GM21528 (cell line): ENCODE measurements at regions not wholly inside any gene's neighbourhood (a gene's known extent, or its start where the extent isn't known, plus 50 kb on each side); places are given as distances from the start of the nearest gene placed in this dataset.
A peak's percentile ranks its signal among the peaks of the same experiment; 100 is the strongest.

Experiments
- ATAC-seq: cut with Tn5 transposase; IDR thresholded peaks from one replicate; pipeline ENCODE4 v1.9.1; 2021; ENCODE audit warnings: mild to moderate bottlenecking, moderate library complexity; ENCODE audit not compliant: unreplicated experiment, low FRiP score

DNA sequence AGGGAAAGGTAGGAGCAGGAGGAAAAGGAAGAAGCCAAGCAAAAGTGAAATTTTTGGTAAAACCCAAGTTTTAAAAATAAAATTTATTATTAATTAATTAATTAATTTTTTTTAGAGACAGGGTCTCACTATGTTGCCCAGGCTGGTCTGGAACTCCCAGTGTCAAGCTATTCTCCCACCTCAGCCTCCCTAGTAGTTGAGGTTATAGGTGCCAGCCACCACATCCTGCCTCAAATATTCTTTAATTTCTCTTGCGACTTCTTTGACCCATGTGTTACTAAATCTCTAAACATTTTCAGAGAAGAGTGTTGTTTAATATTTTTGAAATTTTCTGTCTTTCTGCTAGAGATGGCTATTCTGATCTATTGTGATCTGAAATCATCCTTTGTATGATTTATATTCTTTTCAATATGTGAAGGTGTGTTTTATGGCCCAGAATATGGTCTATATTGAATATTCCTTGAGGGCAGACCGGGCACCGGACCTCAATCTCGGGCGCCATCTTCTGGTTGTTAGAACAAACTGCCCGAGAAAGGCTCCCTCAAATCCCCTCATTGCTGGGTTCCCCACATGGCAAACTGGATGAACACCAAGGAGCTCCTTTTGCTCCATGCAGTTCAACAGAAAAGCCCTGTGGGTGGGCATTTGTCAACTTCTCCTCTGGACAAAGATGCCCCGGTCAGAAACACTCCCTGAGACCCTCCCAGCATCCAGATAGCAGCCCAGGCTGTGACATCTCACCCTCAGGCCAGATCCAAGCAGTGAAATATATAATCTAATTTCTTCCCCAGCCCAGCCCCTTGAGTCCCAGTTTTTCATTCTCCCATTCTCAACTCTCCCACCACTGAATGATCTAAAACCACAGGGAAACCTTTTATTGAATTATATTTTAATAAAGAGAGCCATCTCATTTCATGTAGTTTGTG is 110.5 kb downstream of the ASCL4 start:
- ATAC-seq, result no peak

DNA sequence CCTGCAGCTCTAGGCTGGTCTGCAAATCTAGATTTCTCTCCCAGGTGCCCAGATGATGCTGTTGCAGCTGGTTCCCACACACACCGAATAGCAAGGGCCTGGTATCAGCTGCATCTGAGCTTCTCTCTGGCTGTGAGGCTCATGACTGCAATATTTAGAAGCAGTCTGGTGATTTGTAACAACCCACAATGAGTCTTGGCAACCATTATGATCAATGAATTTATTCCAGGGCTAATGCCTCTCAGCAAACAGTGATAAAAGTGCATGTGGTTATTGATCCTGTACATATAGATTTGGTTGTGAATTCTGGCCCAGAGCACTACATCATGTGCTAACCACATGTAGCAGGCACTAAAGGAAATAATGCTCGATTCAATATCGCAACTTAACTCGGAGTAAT is 114.3 kb downstream of the ASCL4 start:
- no peak for ATAC-seq

DNA sequence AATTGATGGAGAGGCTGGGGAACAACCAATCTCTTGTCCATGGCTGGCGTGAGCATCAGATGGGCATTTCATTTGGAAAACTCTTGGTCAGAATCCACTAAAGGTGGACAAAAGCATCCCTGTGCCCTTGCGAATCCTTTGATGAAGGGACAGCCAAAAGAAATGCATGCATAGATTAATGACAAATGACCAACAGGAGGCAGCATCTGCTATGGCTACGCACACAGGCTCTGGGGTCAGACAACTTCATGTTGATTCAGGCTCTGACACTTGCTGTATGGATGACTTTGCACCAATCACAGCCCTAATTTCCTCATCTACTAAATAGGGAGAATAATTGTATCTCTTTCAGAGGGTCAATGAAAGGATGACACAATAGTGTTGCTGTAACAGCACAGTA is 117.5 kb downstream of the ASCL4 start:
- ATAC-seq, result no peak

DNA sequence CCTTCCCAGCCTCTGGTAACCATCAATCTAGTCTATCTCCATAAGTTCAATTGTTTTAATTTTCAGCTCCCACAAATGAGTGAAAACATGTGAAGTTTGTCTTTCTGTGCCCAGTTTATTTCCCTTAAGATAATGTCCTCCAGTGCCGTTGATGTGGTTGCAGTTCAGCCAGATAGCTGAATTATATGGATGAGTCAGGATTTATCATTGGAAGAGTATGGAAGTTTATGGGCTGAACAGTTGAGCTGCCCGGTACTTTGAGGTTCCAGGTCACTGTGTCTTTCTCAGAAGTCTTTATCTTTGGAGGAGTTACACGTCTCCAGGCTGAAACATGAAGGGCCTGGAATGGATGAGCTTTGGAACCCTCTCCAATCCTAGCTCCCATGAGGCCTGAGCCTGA is 120.1 kb downstream of the ASCL4 start:
- ATAC-seq, result no peak

DNA sequence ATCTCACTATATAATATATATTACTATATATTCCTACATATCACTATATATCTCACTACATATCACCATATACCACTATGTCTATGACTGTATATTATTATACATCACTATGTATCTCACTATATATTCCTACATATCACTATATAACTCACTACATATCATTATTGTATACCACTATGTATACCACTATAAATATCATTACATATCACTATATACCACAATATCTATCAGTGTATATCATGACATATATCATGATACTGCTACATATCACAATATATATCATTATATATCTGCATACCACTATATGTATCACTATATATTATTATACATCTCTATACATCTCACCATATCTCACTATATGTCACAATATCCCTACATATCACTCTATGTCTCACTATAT is 121.5 kb downstream of the ASCL4 start:
- no peak for ATAC-seq

DNA sequence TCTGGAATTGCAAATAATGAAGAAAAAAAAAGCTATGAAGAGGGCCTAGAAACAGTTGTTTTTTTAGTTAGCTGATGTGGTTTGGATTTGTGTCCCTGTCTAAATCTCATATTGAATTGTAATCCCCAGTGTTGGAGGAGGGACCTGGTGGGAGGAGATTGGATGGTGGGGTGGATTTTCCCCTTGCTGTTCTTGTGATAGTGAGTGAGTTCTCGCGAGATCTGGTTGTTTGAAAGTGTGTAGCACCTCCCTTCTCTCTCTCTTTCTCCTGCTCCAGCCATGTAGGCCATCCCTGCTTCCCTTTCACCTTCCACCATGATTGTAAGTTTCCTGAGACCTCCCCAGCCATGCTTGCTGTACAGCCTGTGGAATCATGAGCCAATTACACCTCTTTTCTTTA is 126.1 kb downstream of the ASCL4 start:
- no peak for ATAC-seq

DNA sequence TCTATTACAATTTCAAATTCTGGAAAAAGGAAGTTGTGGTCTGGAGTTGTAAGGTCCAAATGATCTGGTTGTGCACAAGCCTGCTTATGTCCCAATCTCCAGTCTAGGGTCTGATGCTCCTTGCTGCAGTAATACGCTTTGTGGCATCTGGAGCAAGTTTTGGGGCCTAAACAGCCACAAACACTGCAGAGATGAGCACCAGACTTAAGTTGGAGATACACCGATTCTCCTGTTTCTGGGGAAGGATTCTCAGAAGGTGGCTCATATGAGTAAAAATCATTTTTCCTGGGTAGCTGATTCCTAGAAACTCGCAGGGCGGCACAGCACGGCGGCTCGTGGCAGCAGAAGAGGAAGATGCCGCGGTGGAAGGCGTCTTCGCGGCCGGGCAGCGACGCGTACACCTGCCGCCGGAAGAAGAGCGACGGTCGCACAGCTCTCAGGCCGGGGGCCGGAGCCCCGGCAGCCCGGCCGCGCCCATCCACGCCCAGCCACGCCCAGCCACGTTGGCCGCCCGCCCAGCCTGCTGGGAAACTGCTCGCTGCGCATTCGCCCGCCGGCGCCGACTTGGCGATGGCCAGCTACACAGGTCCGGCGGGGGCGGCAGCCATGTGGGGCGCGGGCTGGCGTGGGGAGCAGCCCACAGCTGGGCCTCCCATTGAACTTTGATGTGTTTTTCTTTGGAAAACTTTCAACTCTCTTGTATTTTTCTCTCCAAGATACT is 129.0 kb downstream of the ASCL4 start:
- ATAC-seq, result peak; percentile 88

DNA sequence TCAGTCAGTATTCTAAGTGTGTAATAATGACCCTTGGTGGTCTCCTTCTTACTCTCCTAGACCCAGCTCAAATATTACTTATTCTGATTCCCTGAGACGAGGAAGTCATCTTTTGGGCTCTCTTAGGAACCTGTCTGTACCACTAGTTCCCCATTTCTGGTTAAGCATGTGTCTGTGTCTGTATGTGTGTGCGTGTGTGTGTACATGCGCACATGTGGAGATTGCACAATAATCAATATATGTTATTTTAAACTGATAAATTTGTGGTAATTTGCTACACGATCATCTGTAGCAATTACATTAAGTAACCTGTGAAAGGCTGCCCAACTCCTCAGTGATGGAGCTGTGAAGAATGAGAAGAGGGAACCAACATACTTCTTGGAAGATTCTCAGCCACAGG is 132.2 kb downstream of the ASCL4 start:
- no peak for ATAC-seq

DNA sequence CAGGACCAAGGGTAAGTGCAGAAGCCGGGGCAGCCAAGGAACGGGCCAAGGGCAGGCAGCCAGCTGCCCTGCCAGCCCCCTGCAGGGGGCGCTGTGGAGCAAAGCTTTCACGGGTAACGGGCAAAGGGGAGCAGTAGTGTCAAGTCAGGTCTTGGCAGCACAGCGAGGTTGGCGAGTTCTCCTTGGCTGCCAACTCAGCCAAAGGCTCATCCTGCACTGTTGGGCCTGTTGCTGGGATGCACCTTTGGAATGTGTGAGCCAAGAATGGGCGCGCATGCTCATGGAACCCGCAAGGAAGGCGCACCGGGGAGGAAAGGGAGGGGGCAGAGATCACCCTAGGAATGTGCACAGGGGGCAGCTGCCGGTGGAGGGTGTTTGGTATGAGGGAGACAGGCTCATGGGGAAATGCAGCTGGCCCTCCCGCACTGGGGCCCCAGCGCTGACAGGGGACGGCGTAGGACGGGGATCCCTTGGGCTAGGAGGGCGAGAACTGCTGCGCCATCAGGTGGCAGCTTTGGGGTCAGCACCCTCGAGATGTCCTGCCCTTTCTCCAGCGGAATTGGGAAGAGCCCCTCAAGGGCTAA is 138.0 kb downstream of the ASCL4 start:
- ATAC-seq, result peak; percentile 61

DNA sequence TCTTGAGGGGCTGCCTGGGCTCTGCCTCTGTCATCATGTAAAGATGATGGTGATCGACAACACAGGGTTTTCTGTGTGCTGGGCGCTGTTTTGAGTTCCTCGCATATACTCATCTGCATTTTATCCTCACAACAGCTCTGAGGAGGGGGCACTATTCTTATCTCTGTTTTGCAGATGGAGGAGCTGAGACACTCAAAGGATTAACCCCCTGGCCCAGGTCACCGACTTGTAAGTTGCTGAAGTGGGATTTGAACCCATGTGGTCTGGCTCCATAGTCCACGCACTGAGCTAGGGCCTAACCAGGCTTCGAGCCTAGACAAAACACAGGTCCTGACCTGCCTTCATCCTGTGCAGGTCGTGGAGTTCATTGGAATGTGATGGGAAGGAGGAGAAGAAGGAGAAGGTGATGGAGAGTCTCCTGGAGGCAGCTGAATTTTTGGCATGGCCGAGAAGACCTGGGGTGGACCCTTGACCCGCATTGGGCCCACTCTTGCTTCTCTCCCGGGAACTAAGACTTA is 140.0 kb downstream of the ASCL4 start:
- ATAC-seq, result no peak

DNA sequence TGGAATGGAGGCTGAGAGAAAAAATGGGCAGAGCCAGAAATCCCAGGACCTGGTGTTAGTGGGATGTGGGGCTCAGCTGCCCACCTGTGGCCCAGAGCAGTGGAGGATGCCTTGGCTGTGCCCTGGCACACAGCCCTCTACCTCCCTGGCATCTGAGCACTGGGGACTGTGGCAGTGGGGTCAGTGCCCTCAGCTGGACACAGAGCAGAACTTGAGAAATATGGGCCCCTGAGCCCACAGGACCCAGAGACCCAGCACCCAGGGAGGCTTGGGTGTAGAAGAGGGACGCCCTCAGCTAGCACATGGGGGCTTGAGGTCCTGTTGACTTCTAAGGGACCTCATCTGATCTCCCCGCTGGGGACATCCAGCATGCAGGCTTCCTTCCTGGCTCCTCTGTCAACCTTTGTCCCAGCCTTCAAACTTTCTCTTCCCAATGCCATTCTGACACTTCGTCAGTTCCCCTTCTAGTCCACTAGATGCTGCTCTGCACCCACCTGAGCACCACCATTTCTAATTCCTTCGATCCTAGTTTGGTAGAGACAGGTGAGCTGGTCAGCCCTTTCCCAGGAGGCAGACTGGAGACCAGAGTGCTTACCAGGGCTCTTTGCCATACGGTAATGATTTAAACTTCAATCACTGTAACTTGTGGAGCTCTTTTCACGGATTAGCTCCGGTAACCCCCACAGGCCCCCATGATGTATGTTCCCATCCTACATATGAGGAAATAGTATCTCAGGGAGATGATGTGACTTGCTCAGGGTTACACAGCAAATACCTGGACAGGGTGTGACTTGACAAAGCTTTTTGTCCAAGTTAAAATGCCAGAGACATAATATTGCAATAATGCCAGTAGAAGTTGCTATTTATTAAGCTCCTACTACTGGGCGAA is 143.7 kb downstream of the ASCL4 start:
- ATAC-seq, result no peak

DNA sequence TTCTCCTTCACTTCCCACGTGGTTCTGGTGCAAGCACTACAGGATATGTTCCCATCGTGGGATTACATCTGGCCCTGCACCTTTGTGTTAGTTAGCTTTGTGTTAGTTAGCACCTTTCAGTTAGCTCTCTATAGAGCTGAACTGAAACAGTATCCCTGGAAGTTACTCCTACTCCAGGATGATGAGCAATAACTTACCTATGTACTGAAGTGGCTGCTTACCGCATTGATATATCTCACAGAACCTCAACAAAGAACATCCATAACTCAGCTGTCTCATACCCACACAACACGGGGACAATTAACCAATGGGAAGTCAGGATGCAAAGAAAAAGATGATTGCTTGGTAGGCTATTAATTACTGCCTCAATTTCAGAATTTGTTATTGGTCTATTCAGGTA is 146.6 kb downstream of the ASCL4 start:
- no peak for ATAC-seq

DNA sequence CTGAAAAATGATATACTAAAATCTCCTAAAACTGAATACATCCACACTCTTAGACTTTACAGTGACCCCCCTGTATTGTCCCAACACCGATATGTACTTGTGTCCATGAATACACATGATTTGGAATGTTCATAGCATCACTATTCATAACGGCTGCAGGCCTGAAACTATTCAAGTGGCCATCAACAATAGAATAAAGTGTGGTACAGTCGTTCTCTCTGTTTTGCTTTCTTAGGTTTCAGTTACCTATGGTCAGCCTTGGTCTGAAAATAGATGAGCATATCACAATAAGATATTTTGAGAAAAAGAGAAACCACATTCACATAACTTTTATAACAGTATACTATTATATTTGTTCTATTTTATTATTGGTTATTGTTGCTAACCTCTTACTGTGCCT is 150.6 kb downstream of the ASCL4 start:
- no peak for ATAC-seq

DNA sequence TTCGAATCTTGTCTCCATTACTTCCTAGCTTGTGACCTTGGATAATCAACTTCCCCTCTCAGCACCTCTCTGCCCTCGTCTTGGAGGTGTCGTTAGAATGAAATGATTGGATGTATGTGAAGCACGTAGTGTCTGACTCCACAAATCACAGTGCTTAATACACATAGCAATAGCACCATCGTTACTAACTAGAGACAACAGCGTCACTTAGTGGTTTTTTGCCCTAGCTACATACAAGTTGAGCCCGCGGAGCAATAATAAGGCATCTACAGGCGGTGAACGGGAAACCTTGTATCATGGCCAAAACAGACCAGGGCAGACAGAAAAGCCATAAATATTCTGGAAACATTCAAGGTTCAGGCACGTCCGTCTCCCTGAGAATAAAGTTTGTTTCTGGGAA is 154.9 kb downstream of the ASCL4 start:
- no peak for ATAC-seq

DNA sequence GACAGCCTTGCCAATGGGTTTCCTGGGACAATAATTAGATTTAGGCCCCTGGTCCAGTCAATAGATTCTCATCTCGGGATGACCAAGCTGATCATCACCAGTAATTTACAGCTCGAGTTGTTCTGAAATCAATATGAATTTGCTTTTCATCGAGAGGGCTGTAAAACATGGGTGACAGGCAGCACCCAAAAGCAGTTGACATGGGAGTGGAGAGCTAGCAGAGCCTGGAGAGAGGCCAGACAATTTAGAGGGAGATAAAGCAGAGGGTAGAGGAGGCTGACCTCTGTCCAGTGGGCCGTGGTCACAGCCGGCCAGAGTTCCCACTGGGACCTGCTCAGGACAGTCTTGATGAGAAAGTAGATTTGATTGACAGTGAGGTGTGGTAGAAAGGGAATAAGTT is 157.3 kb downstream of the ASCL4 start:
- ATAC-seq, result no peak

DNA sequence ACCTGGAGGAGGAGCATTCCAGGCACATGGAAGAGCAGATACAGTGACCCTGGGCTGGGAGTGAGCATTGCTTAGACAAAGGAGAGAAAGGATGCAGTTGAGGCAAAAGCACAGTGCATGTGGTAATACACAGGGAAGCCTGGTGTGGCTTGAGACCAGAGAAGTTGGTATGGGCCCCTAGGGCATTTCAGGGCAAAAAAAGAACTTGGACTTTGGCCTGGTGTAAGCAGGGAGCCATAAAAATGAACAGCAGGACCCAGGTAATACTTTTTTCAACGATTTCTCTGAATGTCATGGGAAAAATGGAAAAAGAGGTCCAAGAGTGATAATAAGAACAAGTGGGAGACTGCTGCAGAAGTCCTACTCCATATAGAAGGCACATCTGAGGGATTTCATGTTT is 163.9 kb downstream of the ASCL4 start:
- no peak for ATAC-seq

DNA sequence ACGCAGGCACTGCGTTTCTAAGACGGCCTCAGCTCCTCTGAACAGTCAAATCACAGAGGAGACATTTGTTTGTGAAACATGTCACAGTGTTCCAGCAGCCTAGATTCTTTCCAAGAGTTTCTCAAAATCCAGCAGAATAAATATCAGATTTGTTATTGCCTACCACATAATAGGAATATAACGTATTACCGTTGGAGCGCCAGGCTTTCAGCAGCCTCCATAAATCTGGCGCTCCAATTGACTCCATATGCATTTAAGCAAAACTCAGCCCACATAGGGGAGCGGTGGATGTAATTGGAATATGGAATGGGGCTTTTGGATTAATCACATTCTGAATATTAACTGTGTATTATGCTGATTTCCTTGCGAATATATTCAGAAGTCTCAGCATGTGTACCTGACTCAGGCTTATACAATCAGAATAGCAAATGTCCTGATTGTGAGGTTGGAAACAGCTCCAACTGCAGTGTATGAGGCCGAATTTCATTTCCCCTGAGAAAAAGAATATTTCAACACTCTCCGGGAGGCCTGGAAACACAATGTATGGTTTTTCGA is 174.0 kb downstream of the ASCL4 start:
- no peak for ATAC-seq

DNA sequence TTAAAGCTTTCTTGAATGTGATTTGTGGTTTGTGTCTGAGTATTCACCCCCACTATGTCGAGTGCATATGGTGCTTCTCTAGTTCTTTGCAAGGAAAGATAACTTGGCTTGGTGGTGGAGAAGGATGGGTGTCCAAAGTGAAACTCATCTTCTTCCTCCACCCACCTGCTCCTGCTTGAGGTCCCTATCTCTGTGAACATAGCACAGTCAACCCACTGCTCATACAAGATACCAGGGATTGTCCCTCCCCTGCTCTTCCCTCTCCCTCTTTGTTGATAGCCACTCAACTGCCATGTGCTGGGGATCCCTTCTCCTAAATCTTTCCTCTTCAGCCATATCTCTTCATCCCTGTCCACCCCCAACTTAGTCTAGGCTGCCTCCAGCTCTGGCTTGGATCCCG is 176.5 kb downstream of the ASCL4 start:
- ATAC-seq, result no peak

DNA sequence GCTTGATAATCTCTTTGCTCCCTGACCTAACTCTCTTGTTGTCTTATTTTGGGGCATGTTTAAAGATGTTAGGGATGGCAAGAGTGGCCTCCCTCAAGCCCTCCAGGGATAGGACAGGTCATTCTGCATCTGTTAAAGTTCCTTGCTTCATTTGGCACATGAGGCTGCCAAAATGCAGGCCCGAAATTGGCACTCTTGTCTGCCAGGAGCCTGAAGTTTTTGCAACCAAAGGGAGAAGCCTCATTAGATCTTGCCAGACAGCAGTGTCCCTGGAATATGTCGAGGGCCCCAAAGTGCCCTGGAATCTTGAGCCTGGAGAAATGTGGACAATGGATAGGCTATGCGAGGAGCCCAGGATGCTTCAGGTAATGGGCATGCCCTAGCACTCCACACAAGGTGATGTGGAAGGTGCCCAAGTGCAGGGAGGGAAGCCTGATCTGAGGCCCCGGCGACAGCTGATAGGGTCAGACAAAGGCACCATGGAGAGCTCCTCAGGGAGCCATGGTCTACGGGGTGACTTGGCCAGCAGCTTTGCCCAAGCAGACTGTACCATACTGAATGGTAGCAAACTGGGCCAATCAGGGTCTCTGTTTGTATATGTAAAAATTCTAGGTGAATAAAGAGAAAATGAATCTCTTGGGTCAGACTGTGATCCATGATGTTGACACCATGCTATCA is 173.0 kb upstream of the WSCD2 start:
- ATAC-seq, result no peak

DNA sequence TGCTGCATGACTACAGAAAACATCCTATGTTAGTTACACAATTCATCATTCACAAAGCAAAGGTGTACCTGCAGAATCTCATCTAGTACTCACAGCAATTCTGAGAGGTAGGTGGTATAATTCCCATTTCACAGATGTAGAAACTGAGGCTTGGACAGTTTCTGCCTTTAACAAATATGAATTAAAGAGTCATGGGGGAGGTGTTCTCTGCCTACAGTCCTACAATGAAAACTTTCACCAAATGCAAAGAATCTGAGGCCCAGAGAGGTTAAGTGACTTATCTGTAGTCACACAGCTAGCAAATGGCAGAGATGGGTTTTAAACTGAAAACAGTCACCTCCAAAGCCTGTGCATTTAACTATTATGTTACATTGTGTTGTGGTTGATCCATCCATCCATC is 171.6 kb upstream of the WSCD2 start:
- no peak for ATAC-seq
